ENCODE measurements at regions not wholly inside any gene's neighbourhood (a gene's known extent, or its start where the extent isn't known, plus 50 kb on each side); places are given as distances from the start of the nearest gene placed in this dataset.
"Not testable (repeated sequence)": the region's sequence is repeated elsewhere in the genome, so short reads cannot be mapped to it uniquely, and the experiment has no call there.

- ChIA-PET CTCF (no interaction called here), POLR2A (no interaction called here)
- no peak for DNase-seq
- H3K27ac ChIP-seq (ENCODE audit: low read depth, low read length), result no peak overlapping the region
- Mint-ChIP-seq H3K27ac (no peak overlapping the region), H3K36me3 (no peaks in the 10 kb centered on the region), H3K4me1 (no peaks in the 10 kb centered on the region), H3K4me3 (no peak overlapping the region), H3K27me3 (no peaks in the 10 kb centered on the region), H3K9me3 (peaks cover 0 to 19% (median 6%) of the 10 kb centered on the region in 11 donors)
- intact Hi-C loops (cut with micrococcal nuclease), result no loop called here
- no peak for ATAC-seq
- H3K4me3 ChIP-seq (ENCODE audit: low read length), result no peak overlapping the region
- H3K36me3 ChIP-seq (ENCODE audit: control insufficient read depth in 2 of 3, insufficient read depth in 3 of 3, low read length in 3 of 3), result no peaks in the 10 kb centered on the region
- no peaks in the 10 kb centered on the region for H3K9me3 ChIP-seq (ENCODE audit: control insufficient read depth in 2 of 3, low read length in 3 of 3)
- H3K27me3 ChIP-seq (ENCODE audit: control insufficient read depth in 2 of 2, insufficient read depth in 2 of 2, low read length in 2 of 2), result no peaks in the 10 kb centered on the region
- no peaks in the 10 kb centered on the region for H3K4me1 ChIP-seq (ENCODE audit: control insufficient read depth in 2 of 2, insufficient read depth in 2 of 2, low read length in 2 of 2)
Measured at GRCh38 chr2:77720115-77720514, 197.9 kb upstream of the LRRTM4 start.

GRCh38 chr2:77721593-77721992, 199.4 kb upstream of the LRRTM4 start:
- peaks cover 0 to 19% (median 4%) of the 10 kb centered on the region in 11 donors for H3K9me3 Mint-ChIP-seq
- H3K4me3 Mint-ChIP-seq, result no peak overlapping the region
- no peak overlapping the region for H3K4me3 ChIP-seq (ENCODE audit: low read length)
- H3K4me1 ChIP-seq (ENCODE audit: control insufficient read depth in 2 of 2, insufficient read depth in 2 of 2, low read length in 2 of 2), result no peaks in the 10 kb centered on the region
- H3K4me1 Mint-ChIP-seq, result no peaks in the 10 kb centered on the region
- H3K27me3 ChIP-seq (ENCODE audit: control insufficient read depth in 2 of 2, insufficient read depth in 2 of 2, low read length in 2 of 2), result no peaks in the 10 kb centered on the region
- ChIA-PET CTCF (no interaction called here), POLR2A (no interaction called here)
- no peaks in the 10 kb centered on the region for H3K36me3 Mint-ChIP-seq
- intact Hi-C loops (cut with micrococcal nuclease), result no loop called here
- no peaks in the 10 kb centered on the region for H3K36me3 ChIP-seq (ENCODE audit: control insufficient read depth in 2 of 3, insufficient read depth in 3 of 3, low read length in 3 of 3)
- ATAC-seq, result no peak
- DNase-seq, result no peak
- no peak overlapping the region for H3K27ac Mint-ChIP-seq
- no peaks in the 10 kb centered on the region for H3K9me3 ChIP-seq (ENCODE audit: control insufficient read depth in 2 of 3, low read length in 3 of 3)
- no peak overlapping the region for H3K27ac ChIP-seq (ENCODE audit: low read depth, low read length)
- H3K27me3 Mint-ChIP-seq, result no peaks in the 10 kb centered on the region

- peaks cover 0 to 27% (median 6%) of the 10 kb centered on the region in 11 donors for H3K9me3 Mint-ChIP-seq
- Histone ChIP-seq H3K36me3 (ENCODE audit: control insufficient read depth in 2 of 3, insufficient read depth in 3 of 3, low read length in 3 of 3) (no peaks in the 10 kb centered on the region), H3K9me3 (ENCODE audit: control insufficient read depth in 2 of 3, low read length in 3 of 3) (no peaks in the 10 kb centered on the region), H3K4me3 (ENCODE audit: low read length) (no peak overlapping the region), H3K4me1 (ENCODE audit: control insufficient read depth in 2 of 2, insufficient read depth in 2 of 2, low read length in 2 of 2) (no peaks in the 10 kb centered on the region), H3K27me3 (ENCODE audit: control insufficient read depth in 2 of 2, insufficient read depth in 2 of 2, low read length in 2 of 2) (no peaks in the 10 kb centered on the region), H3K27ac (ENCODE audit: low read depth, low read length) (no peak overlapping the region)
- H3K27me3 Mint-ChIP-seq, result no peaks in the 10 kb centered on the region
- no peaks in the 10 kb centered on the region for H3K4me1 Mint-ChIP-seq
- DNase-seq, result no peak
- no peak overlapping the region for H3K4me3 Mint-ChIP-seq
- no peaks in the 10 kb centered on the region for H3K36me3 Mint-ChIP-seq
- POLR2A ChIA-PET, result no interaction called here
- intact Hi-C loops (cut with micrococcal nuclease), result no loop called here
- H3K27ac Mint-ChIP-seq, result no peak overlapping the region
- ATAC-seq, result no peak
- CTCF ChIA-PET, result no interaction called here
Measured at GRCh38 chr2:77725045-77725444, 202.9 kb upstream of the LRRTM4 start.

- H3K4me3 Mint-ChIP-seq; H3K36me3 ChIP-seq (ENCODE audit: control insufficient read depth in 2 of 3, insufficient read depth in 3 of 3, low read length in 3 of 3); CTCF ChIA-PET: not testable (repeated sequence)
Measured at GRCh38 chr2:77734662-77735340, 212.6 kb upstream of the LRRTM4 start.

GRCh38 chr2:77737236-77737635, 215.1 kb upstream of the LRRTM4 start:
- intact Hi-C loops (cut with micrococcal nuclease), result no loop called here
- DNase-seq (no peak), ATAC-seq (no peak)
- H3K4me3 Mint-ChIP-seq, result no peak overlapping the region
- Histone ChIP-seq H3K27me3 (ENCODE audit: control insufficient read depth in 2 of 2, insufficient read depth in 2 of 2, low read length in 2 of 2) (no peaks in the 10 kb centered on the region), H3K4me1 (ENCODE audit: control insufficient read depth in 2 of 2, insufficient read depth in 2 of 2, low read length in 2 of 2) (no peaks in the 10 kb centered on the region), H3K4me3 (ENCODE audit: low read length) (no peak overlapping the region), H3K36me3 (ENCODE audit: control insufficient read depth in 2 of 3, insufficient read depth in 3 of 3, low read length in 3 of 3) (no peaks in the 10 kb centered on the region), H3K9me3 (ENCODE audit: control insufficient read depth in 2 of 3, low read length in 3 of 3) (no peaks in the 10 kb centered on the region), H3K27ac (ENCODE audit: low read depth, low read length) (no peak overlapping the region)
- no peaks in the 10 kb centered on the region for H3K4me1 Mint-ChIP-seq
- no peaks in the 10 kb centered on the region for H3K27me3 Mint-ChIP-seq
- ChIA-PET CTCF (no interaction called here), POLR2A (no interaction called here)
- no peak overlapping the region for H3K27ac Mint-ChIP-seq
- peaks cover 0 to 11% (median 4%) of the 10 kb centered on the region in 11 donors for H3K9me3 Mint-ChIP-seq
- no peaks in the 10 kb centered on the region for H3K36me3 Mint-ChIP-seq

More at GRCh38 chr2:77734662-77735340, 212.6 kb upstream of the LRRTM4 start:
- H3K27ac Mint-ChIP-seq; H3K27me3 ChIP-seq (ENCODE audit: control insufficient read depth in 2 of 2, insufficient read depth in 2 of 2, low read length in 2 of 2); H3K9me3 ChIP-seq (ENCODE audit: control insufficient read depth in 2 of 3, low read length in 3 of 3); H3K4me3 ChIP-seq (ENCODE audit: low read length); H3K4me1 Mint-ChIP-seq; H3K27ac ChIP-seq (ENCODE audit: low read depth, low read length); H3K4me1 ChIP-seq (ENCODE audit: control insufficient read depth in 2 of 2, insufficient read depth in 2 of 2, low read length in 2 of 2); intact Hi-C loops (cut with micrococcal nuclease); DNase-seq; ATAC-seq; H3K27me3 Mint-ChIP-seq; H3K36me3 Mint-ChIP-seq; POLR2A ChIA-PET: not testable (repeated sequence)
- peaks cover 0 to 20% (median 3%) of the 10 kb centered on the region in 11 donors for H3K9me3 Mint-ChIP-seq

GRCh38 chr2:77746780-77747179, 224.6 kb upstream of the LRRTM4 start:
- peaks cover 0 to 23% (median 4%) of the 10 kb centered on the region in 11 donors for H3K9me3 Mint-ChIP-seq
- H3K27ac Mint-ChIP-seq, result no peak overlapping the region
- Histone ChIP-seq H3K36me3 (ENCODE audit: control insufficient read depth in 2 of 3, insufficient read depth in 3 of 3, low read length in 3 of 3) (no peaks in the 10 kb centered on the region), H3K27ac (ENCODE audit: low read depth, low read length) (no peak overlapping the region), H3K4me1 (ENCODE audit: control insufficient read depth in 2 of 2, insufficient read depth in 2 of 2, low read length in 2 of 2) (no peaks in the 10 kb centered on the region), H3K27me3 (ENCODE audit: control insufficient read depth in 2 of 2, insufficient read depth in 2 of 2, low read length in 2 of 2) (no peaks in the 10 kb centered on the region), H3K9me3 (ENCODE audit: control insufficient read depth in 2 of 3, low read length in 3 of 3) (no peaks in the 10 kb centered on the region), H3K4me3 (ENCODE audit: low read length) (no peak overlapping the region)
- ATAC-seq (no peak), DNase-seq (no peak)
- intact Hi-C loops (cut with micrococcal nuclease), result no loop called here
- no peaks in the 10 kb centered on the region for H3K27me3 Mint-ChIP-seq
- CTCF ChIA-PET, result no interaction called here
- H3K4me3 Mint-ChIP-seq, result no peak overlapping the region
- no peaks in the 10 kb centered on the region for H3K4me1 Mint-ChIP-seq
- POLR2A ChIA-PET, result no interaction called here
- H3K36me3 Mint-ChIP-seq, result peaks cover 0 to 3% (median 0%) of the 10 kb centered on the region in 5 donors

GRCh38 chr2:77753710-77754345, 231.7 kb upstream of the LRRTM4 start:
- H3K9me3 Mint-ChIP-seq, result peaks cover 1 to 18% (median 10%) of the 10 kb centered on the region in 11 donors
- H3K27ac Mint-ChIP-seq; H3K9me3 ChIP-seq (ENCODE audit: control insufficient read depth in 2 of 3, low read length in 3 of 3); H3K36me3 ChIP-seq (ENCODE audit: control insufficient read depth in 2 of 3, insufficient read depth in 3 of 3, low read length in 3 of 3); ATAC-seq; CTCF ChIA-PET; H3K4me1 Mint-ChIP-seq; H3K27me3 ChIP-seq (ENCODE audit: control insufficient read depth in 2 of 2, insufficient read depth in 2 of 2, low read length in 2 of 2); H3K27ac ChIP-seq (ENCODE audit: low read depth, low read length); H3K4me1 ChIP-seq (ENCODE audit: control insufficient read depth in 2 of 2, insufficient read depth in 2 of 2, low read length in 2 of 2); H3K4me3 ChIP-seq (ENCODE audit: low read length); H3K36me3 Mint-ChIP-seq; intact Hi-C loops (cut with micrococcal nuclease); DNase-seq; H3K27me3 Mint-ChIP-seq; H3K4me3 Mint-ChIP-seq; POLR2A ChIA-PET: not testable (repeated sequence)
